ENCODE measurements at regions not wholly inside any gene's neighbourhood (a gene's known extent, or its start where the extent isn't known, plus 50 kb on each side); places are given as distances from the start of the nearest gene placed in this dataset.

DNA sequence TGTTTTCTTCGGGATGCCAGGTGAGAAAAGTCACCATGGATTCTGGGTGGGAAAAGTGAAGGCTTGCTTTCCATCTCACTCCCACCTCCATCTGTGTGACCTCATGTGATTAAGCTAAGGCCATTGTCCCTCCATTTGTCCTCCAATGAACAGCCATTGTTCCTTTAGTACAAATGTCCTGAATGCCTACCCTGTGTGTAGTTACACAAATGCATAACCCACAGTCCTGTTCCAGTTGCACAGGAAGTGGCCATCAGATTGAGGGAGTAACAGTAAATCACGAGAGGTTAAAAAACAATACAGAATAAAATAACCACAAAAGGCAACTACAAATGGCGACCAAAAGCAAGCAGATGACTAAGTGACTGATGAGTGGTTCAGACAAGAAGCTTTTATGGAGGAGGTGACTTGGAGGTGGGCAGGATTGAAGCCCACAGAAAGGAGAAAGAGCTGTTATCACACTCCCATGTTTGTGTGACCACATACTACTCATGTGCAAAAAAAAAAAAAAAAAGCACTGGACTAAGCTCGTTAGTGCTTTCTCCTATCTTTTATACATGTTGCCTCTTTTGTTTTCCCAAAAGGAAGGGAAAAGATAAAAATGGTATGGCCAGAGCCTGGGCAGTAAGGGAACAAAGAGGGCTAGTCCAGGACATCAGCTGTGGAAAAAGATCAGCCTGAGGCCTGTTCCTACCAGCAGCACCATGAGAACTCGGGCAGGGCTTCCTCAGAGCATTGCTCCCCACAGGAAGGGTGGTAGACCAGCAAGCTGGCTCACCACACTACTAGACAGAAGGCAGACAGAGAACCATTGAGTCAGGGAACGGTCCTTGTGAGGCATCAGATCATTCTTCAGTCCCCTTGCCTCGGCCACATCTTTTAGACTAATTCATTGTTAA lies 111.0 kb downstream of the TFAP2A start:
- no peak overlapping the region for H3K4me3 Mint-ChIP-seq (ENCODE audit: unreplicated experiment)
- H3K27me3 Mint-ChIP-seq (ENCODE audit: low read depth, unreplicated experiment), result no peaks in the 10 kb centered on the region
- no peak for TF ChIP-seq EZH2 (IDR thresholded peaks at IDR 0.05; ENCODE audit: insufficient read depth, low read length)
- no peaks in the 10 kb centered on the region for H3K79me2 ChIP-seq (ENCODE audit: insufficient read depth, low read length)
- no peak overlapping the region for H3K27ac ChIP-seq (ENCODE audit: low read depth, low read length)
- H3K27ac Mint-ChIP-seq (ENCODE audit: unreplicated experiment), result peak overlapping the region; percentile 85
- H3K9me3 ChIP-seq (ENCODE audit: insufficient read depth, low read depth, low read length), result no peaks in the 10 kb centered on the region
- H3K9ac ChIP-seq (ENCODE audit: low read length), result no peak overlapping the region
- no peak for FAIRE-seq
- H3K4me1 Mint-ChIP-seq (ENCODE audit: low read depth, unreplicated experiment), result peaks cover 23% of the 10 kb centered on the region
- DNase-seq (ENCODE audit: low read depth), result peak; percentile 10
- H3K9me3 Mint-ChIP-seq (ENCODE audit: unreplicated experiment), result peaks cover 2% of the 10 kb centered on the region
- H4K20me1 ChIP-seq (ENCODE audit: insufficient read depth, low read length), result no peaks in the 10 kb centered on the region
- H3K4me1 ChIP-seq (ENCODE audit: insufficient read depth, low read length), result no peaks in the 10 kb centered on the region
- H3K4me2 ChIP-seq (ENCODE audit: low read length), result no peak overlapping the region
- H3K4me3 ChIP-seq (ENCODE audit: insufficient read depth, low read depth, low read length), result no peak overlapping the region
- H3K27me3 ChIP-seq (ENCODE audit: insufficient read depth, low read length), result no peaks in the 10 kb centered on the region
- H3K36me3 ChIP-seq (ENCODE audit: insufficient read depth, low read length), result no peaks in the 10 kb centered on the region
- no peaks in the 10 kb centered on the region for H3K36me3 Mint-ChIP-seq (ENCODE audit: low read depth, unreplicated experiment)
- H2AFZ ChIP-seq (ENCODE audit: low read depth, low read length), result no peak overlapping the region

DNA sequence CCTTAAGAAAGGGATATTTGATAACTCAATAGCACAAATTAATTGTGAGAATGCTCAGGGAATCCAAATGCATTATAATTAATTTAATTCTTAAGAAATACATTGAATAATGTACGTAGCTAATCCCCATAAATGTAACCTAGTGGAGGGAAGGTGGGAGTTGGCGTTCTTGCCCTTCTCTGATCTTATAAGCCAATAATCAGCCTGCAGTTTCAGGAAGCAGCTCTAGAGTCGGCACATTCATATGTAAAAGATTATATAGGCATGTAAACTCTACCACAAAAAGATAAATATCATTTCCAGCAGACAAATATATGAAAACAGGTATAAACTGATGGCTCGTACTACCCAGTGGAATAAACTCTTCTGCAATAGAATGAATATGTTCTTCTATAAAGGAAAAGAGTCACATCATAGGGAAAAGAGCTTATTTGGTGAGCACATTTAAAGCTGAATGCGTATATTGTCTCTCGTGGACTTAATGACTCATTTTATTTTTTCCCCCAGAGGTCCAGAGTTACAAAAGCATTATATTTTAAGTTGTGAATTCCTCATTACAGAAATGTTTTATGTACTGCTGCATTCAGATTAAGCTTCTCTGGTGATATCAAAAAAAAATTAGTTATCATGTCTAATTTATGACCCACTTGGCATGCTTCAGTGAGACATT lies 112.2 kb downstream of the TFAP2A start:
- Mint-ChIP-seq H3K27ac (ENCODE audit: unreplicated experiment) (no peak overlapping the region), H3K9me3 (ENCODE audit: unreplicated experiment) (peaks cover 2% of the 10 kb centered on the region), H3K36me3 (ENCODE audit: low read depth, unreplicated experiment) (no peaks in the 10 kb centered on the region), H3K4me1 (ENCODE audit: low read depth, unreplicated experiment) (peaks cover 23% of the 10 kb centered on the region), H3K4me3 (ENCODE audit: unreplicated experiment) (no peak overlapping the region), H3K27me3 (ENCODE audit: low read depth, unreplicated experiment) (no peaks in the 10 kb centered on the region)
- DNase-seq (ENCODE audit: low read depth) (no peak), FAIRE-seq (no peak)
- no peak overlapping the region for H2AFZ ChIP-seq (ENCODE audit: low read depth, low read length)
- no peaks in the 10 kb centered on the region for H3K9me3 ChIP-seq (ENCODE audit: insufficient read depth, low read depth, low read length)
- H3K9ac ChIP-seq (ENCODE audit: low read length), result no peak overlapping the region
- H3K4me2 ChIP-seq (ENCODE audit: low read length), result no peak overlapping the region
- H3K79me2 ChIP-seq (ENCODE audit: insufficient read depth, low read length), result no peaks in the 10 kb centered on the region
- H3K4me1 ChIP-seq (ENCODE audit: insufficient read depth, low read length), result no peaks in the 10 kb centered on the region
- no peaks in the 10 kb centered on the region for H3K27me3 ChIP-seq (ENCODE audit: insufficient read depth, low read length)
- no peak overlapping the region for H3K4me3 ChIP-seq (ENCODE audit: insufficient read depth, low read depth, low read length)
- TF ChIP-seq, protein P1, sequence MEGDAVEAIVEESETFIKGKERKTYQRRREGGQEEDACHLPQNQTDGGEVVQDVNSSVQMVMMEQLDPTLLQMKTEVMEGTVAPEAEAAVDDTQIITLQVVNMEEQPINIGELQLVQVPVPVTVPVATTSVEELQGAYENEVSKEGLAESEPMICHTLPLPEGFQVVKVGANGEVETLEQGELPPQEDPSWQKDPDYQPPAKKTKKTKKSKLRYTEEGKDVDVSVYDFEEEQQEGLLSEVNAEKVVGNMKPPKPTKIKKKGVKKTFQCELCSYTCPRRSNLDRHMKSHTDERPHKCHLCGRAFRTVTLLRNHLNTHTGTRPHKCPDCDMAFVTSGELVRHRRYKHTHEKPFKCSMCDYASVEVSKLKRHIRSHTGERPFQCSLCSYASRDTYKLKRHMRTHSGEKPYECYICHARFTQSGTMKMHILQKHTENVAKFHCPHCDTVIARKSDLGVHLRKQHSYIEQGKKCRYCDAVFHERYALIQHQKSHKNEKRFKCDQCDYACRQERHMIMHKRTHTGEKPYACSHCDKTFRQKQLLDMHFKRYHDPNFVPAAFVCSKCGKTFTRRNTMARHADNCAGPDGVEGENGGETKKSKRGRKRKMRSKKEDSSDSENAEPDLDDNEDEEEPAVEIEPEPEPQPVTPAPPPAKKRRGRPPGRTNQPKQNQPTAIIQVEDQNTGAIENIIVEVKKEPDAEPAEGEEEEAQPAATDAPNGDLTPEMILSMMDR (IDR thresholded peaks at IDR 0.05; ENCODE audit: insufficient read depth, low read depth, low read length), result no peak
- no peak for TF ChIP-seq EZH2 (IDR thresholded peaks at IDR 0.05; ENCODE audit: insufficient read depth, low read length)
- H3K36me3 ChIP-seq (ENCODE audit: insufficient read depth, low read length), result no peaks in the 10 kb centered on the region
- no peaks in the 10 kb centered on the region for H4K20me1 ChIP-seq (ENCODE audit: insufficient read depth, low read length)
- H3K27ac ChIP-seq (ENCODE audit: low read depth, low read length), result no peak overlapping the region

DNA sequence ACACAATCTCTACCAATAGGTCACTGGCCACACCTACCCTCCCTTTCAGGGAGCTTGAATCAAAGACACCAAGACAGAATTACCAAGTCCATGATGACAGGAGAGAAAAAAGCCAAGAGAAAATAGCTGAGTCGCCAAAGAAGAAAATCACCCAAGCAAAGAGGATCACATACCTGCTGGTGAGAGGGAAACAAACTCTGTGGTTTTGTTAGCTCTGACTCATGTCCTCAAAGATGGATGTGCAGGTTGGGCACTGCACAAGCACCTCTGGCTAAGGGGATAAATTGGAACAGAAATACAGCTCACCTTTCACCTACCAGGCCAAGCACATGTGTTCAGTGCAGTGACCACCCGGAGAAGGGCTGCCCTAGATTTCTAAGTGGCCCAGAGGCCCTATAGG lies 114.8 kb downstream of the TFAP2A start:
- H3K4me3 Mint-ChIP-seq (ENCODE audit: unreplicated experiment), result no peak overlapping the region
- FAIRE-seq, result no peak

More for the DNA sequence above, 114.8 kb downstream of the TFAP2A start:
- H3K36me3 ChIP-seq (ENCODE audit: insufficient read depth, low read length), result no peaks in the 10 kb centered on the region
- peaks cover 3% of the 10 kb centered on the region for H3K27me3 Mint-ChIP-seq (ENCODE audit: low read depth, unreplicated experiment)
- peaks cover 2% of the 10 kb centered on the region for H3K9me3 Mint-ChIP-seq (ENCODE audit: unreplicated experiment)
- no peak overlapping the region for H3K9ac ChIP-seq (ENCODE audit: low read length)
- H3K4me1 Mint-ChIP-seq (ENCODE audit: low read depth, unreplicated experiment), result peaks cover 14% of the 10 kb centered on the region
- no peaks in the 10 kb centered on the region for H3K79me2 ChIP-seq (ENCODE audit: insufficient read depth, low read length)
- DNase-seq (ENCODE audit: low read depth), result no peak
- H3K27ac Mint-ChIP-seq (ENCODE audit: unreplicated experiment), result peak overlapping the region; percentile 58
- H4K20me1 ChIP-seq (ENCODE audit: insufficient read depth, low read length), result no peaks in the 10 kb centered on the region
- no peak overlapping the region for H3K4me2 ChIP-seq (ENCODE audit: low read length)
- TF ChIP-seq EZH2 (IDR thresholded peaks at IDR 0.05; ENCODE audit: insufficient read depth, low read length), result no peak
- TF ChIP-seq, protein P1 (IDR thresholded peaks at IDR 0.05; ENCODE audit: insufficient read depth, low read depth, low read length), result no peak
- H3K27ac ChIP-seq (ENCODE audit: low read depth, low read length), result no peak overlapping the region
- no peaks in the 10 kb centered on the region for H3K36me3 Mint-ChIP-seq (ENCODE audit: low read depth, unreplicated experiment)
- H3K4me1 ChIP-seq (ENCODE audit: insufficient read depth, low read length), result no peaks in the 10 kb centered on the region
- H3K27me3 ChIP-seq (ENCODE audit: insufficient read depth, low read length), result no peaks in the 10 kb centered on the region
- no peak overlapping the region for H2AFZ ChIP-seq (ENCODE audit: low read depth, low read length)
- H3K9me3 ChIP-seq (ENCODE audit: insufficient read depth, low read depth, low read length), result no peaks in the 10 kb centered on the region
- H3K4me3 ChIP-seq (ENCODE audit: insufficient read depth, low read depth, low read length), result no peak overlapping the region
